ENCODE measurements at regions not wholly inside any gene's neighbourhood (a gene's known extent, or its start where the extent isn't known, plus 50 kb on each side); places are given as distances from the start of the nearest gene placed in this dataset.

GRCh38 chr7:67989142-67989541, 992.5 kb downstream of the TYW1 start:
- Histone ChIP-seq H3K36me3 (ENCODE audit: insufficient read depth, low read length) (no peaks in the 10 kb centered on the region), H3K4me1 (ENCODE audit: insufficient read depth, low read length) (no peaks in the 10 kb centered on the region), H3K9ac (ENCODE audit: low read length) (no peak overlapping the region), H3K9me3 (ENCODE audit: insufficient read depth, low read depth, low read length) (no peaks in the 10 kb centered on the region), H3K27ac (ENCODE audit: low read depth, low read length) (no peak overlapping the region), H4K20me1 (ENCODE audit: insufficient read depth, low read length) (no peaks in the 10 kb centered on the region), H2AFZ (ENCODE audit: low read depth, low read length) (no peak overlapping the region), H3K79me2 (ENCODE audit: insufficient read depth, low read length) (no peaks in the 10 kb centered on the region), H3K27me3 (ENCODE audit: insufficient read depth, low read length) (no peaks in the 10 kb centered on the region), H3K4me2 (ENCODE audit: low read length) (no peak overlapping the region), H3K4me3 (ENCODE audit: insufficient read depth, low read depth, low read length) (no peak overlapping the region)
- Mint-ChIP-seq H3K4me1 (ENCODE audit: low read depth, unreplicated experiment) (no peaks in the 10 kb centered on the region), H3K27ac (ENCODE audit: unreplicated experiment) (no peak overlapping the region), H3K27me3 (ENCODE audit: low read depth, unreplicated experiment) (no peaks in the 10 kb centered on the region), H3K36me3 (ENCODE audit: low read depth, unreplicated experiment) (no peaks in the 10 kb centered on the region), H3K4me3 (ENCODE audit: unreplicated experiment) (no peak overlapping the region), H3K9me3 (ENCODE audit: unreplicated experiment) (peaks cover 12% of the 10 kb centered on the region)
- TF ChIP-seq EZH2 (IDR thresholded peaks at IDR 0.05; ENCODE audit: insufficient read depth, low read length): no peak
- TF ChIP-seq CTCF (IDR thresholded peaks at IDR 0.05; ENCODE audit: insufficient read depth, low read depth, low read length): no peak
- DNase-seq (ENCODE audit: low read depth) (no peak), FAIRE-seq (no peak)

- DNase-seq (ENCODE audit: low read depth) (no peak), FAIRE-seq (no peak)
- Mint-ChIP-seq H3K9me3 (ENCODE audit: unreplicated experiment) (peaks cover 12% of the 10 kb centered on the region), H3K36me3 (ENCODE audit: low read depth, unreplicated experiment) (no peaks in the 10 kb centered on the region), H3K4me3 (ENCODE audit: unreplicated experiment) (no peak overlapping the region), H3K27ac (ENCODE audit: unreplicated experiment) (no peak overlapping the region), H3K27me3 (ENCODE audit: low read depth, unreplicated experiment) (no peaks in the 10 kb centered on the region), H3K4me1 (ENCODE audit: low read depth, unreplicated experiment) (no peaks in the 10 kb centered on the region)
- no peaks in the 10 kb centered on the region for H3K27me3 ChIP-seq (ENCODE audit: insufficient read depth, low read length)
- H3K4me2 ChIP-seq (ENCODE audit: low read length): no peak overlapping the region
- H2AFZ ChIP-seq (ENCODE audit: low read depth, low read length): no peak overlapping the region
- H3K27ac ChIP-seq (ENCODE audit: low read depth, low read length): no peak overlapping the region
- TF ChIP-seq CTCF (IDR thresholded peaks at IDR 0.05; ENCODE audit: insufficient read depth, low read depth, low read length) (no peak), EZH2 (IDR thresholded peaks at IDR 0.05; ENCODE audit: insufficient read depth, low read length) (no peak)
- no peak overlapping the region for H3K4me3 ChIP-seq (ENCODE audit: insufficient read depth, low read depth, low read length)
- no peaks in the 10 kb centered on the region for H3K79me2 ChIP-seq (ENCODE audit: insufficient read depth, low read length)
- no peaks in the 10 kb centered on the region for H3K9me3 ChIP-seq (ENCODE audit: insufficient read depth, low read depth, low read length)
- no peaks in the 10 kb centered on the region for H3K4me1 ChIP-seq (ENCODE audit: insufficient read depth, low read length)
- H3K36me3 ChIP-seq (ENCODE audit: insufficient read depth, low read length): no peaks in the 10 kb centered on the region
- H3K9ac ChIP-seq (ENCODE audit: low read length): no peak overlapping the region
- H4K20me1 ChIP-seq (ENCODE audit: insufficient read depth, low read length): no peaks in the 10 kb centered on the region
These were observed 993.4 kb downstream of the TYW1 start for GRCh38 chr7:67990003-67990402.

- FAIRE-seq: no peak
- Histone ChIP-seq H3K4me2 (ENCODE audit: low read length) (no peak overlapping the region), H3K36me3 (ENCODE audit: insufficient read depth, low read length) (no peaks in the 10 kb centered on the region), H3K27ac (ENCODE audit: low read depth, low read length) (no peak overlapping the region), H3K4me3 (ENCODE audit: insufficient read depth, low read depth, low read length) (no peak overlapping the region), H3K27me3 (ENCODE audit: insufficient read depth, low read length) (no peaks in the 10 kb centered on the region), H3K4me1 (ENCODE audit: insufficient read depth, low read length) (no peaks in the 10 kb centered on the region), H3K79me2 (ENCODE audit: insufficient read depth, low read length) (no peaks in the 10 kb centered on the region), H3K9me3 (ENCODE audit: insufficient read depth, low read depth, low read length) (no peaks in the 10 kb centered on the region), H2AFZ (ENCODE audit: low read depth, low read length) (no peak overlapping the region), H4K20me1 (ENCODE audit: insufficient read depth, low read length) (no peaks in the 10 kb centered on the region), H3K9ac (ENCODE audit: low read length) (no peak overlapping the region)
- Mint-ChIP-seq H3K27ac (ENCODE audit: unreplicated experiment) (no peak overlapping the region), H3K9me3 (ENCODE audit: unreplicated experiment) (peaks cover 12% of the 10 kb centered on the region), H3K4me1 (ENCODE audit: low read depth, unreplicated experiment) (no peaks in the 10 kb centered on the region), H3K27me3 (ENCODE audit: low read depth, unreplicated experiment) (no peaks in the 10 kb centered on the region), H3K36me3 (ENCODE audit: low read depth, unreplicated experiment) (no peaks in the 10 kb centered on the region), H3K4me3 (ENCODE audit: unreplicated experiment) (no peak overlapping the region)
- DNase-seq (ENCODE audit: low read depth): no peak
- TF ChIP-seq EZH2 (IDR thresholded peaks at IDR 0.05; ENCODE audit: insufficient read depth, low read length) (no peak), CTCF (IDR thresholded peaks at IDR 0.05; ENCODE audit: insufficient read depth, low read depth, low read length) (no peak)
These were observed 994.1 kb downstream of the TYW1 start for GRCh38 chr7:67990716-67991115.

Measured in astrocyte (in vitro differentiated cells and primary cell).